BE2C (cell line): ENCODE measurements at regions not wholly inside any gene's neighbourhood (a gene's known extent, or its start where the extent isn't known, plus 50 kb on each side); places are given as distances from the start of the nearest gene placed in this dataset.

Experiments
- DNase-seq: peaks from one replicate; pipeline ENCODE4 v3.0.0-alpha.2; 2020
- H3K27me3 ChIP-seq: fragments of 250-450 bp; sonication (Bioruptor Pico); 2 replicates; pipeline ENCODE4 v1.5.1; 2020; ENCODE audit warnings: mild to moderate bottlenecking
- H3K36me3 ChIP-seq: fragments of 250-450 bp; sonication (Bioruptor Pico); 2 replicates; pipeline ENCODE4 v1.5.1; 2020; ENCODE audit warnings: mild to moderate bottlenecking
- H3K4me1 ChIP-seq: fragments of 250-450 bp; sonication (Bioruptor Pico); 2 replicates; pipeline ENCODE4 v1.5.1; 2020
- H3K4me3 ChIP-seq: 2 replicates; pipeline ENCODE4 v1.5.1; 2011; ENCODE audit warnings: low read depth, low read length
- H3K9me3 ChIP-seq: fragments of 250-450 bp; sonication (Bioruptor Pico); 2 replicates; pipeline ENCODE4 v1.5.1; 2020
- CTCF ChIP-seq: IDR thresholded peaks from 2 replicates; pipeline ENCODE4 v1.5.1; 2012; ENCODE audit warnings: mild to moderate bottlenecking, low read depth, low read length

- no peaks in the 10 kb centered on the region for H3K36me3 ChIP-seq
- H3K27me3 ChIP-seq, result no peaks in the 10 kb centered on the region
- no peaks in the 10 kb centered on the region for H3K4me1 ChIP-seq
- DNase-seq, result no peak
- TF ChIP-seq CTCF, result no peak
- H3K9me3 ChIP-seq, result no peaks in the 10 kb centered on the region
- no peak overlapping the region for H3K4me3 ChIP-seq
These were observed 113.7 kb downstream of the TNFAIP3 start for GRCh38 chr6:137980777-137981176.

- Histone ChIP-seq H3K27me3 (no peaks in the 10 kb centered on the region), H3K4me1 (no peaks in the 10 kb centered on the region), H3K9me3 (no peaks in the 10 kb centered on the region), H3K4me3 (no peak overlapping the region), H3K36me3 (no peaks in the 10 kb centered on the region)
- no peak for TF ChIP-seq CTCF
- DNase-seq, result no peak
These were observed 114.7 kb downstream of the TNFAIP3 start for GRCh38 chr6:137981758-137982157.

- Histone ChIP-seq H3K27me3 (no peaks in the 10 kb centered on the region), H3K9me3 (no peaks in the 10 kb centered on the region), H3K36me3 (no peaks in the 10 kb centered on the region), H3K4me1 (no peaks in the 10 kb centered on the region), H3K4me3 (no peak overlapping the region)
- DNase-seq, result no peak
- no peak for TF ChIP-seq CTCF
These were observed 115.5 kb downstream of the TNFAIP3 start for GRCh38 chr6:137982418-137983189.

GRCh38 chr6:137983269-137983668, 116.2 kb downstream of the TNFAIP3 start:
- H3K4me1 ChIP-seq, result no peaks in the 10 kb centered on the region
- H3K27me3 ChIP-seq, result no peaks in the 10 kb centered on the region
- H3K9me3 ChIP-seq, result no peaks in the 10 kb centered on the region
- no peak overlapping the region for H3K4me3 ChIP-seq
- DNase-seq, result no peak
- no peak for TF ChIP-seq CTCF
- H3K36me3 ChIP-seq, result no peaks in the 10 kb centered on the region

- Histone ChIP-seq H3K4me3 (no peak overlapping the region), H3K27me3 (no peaks in the 10 kb centered on the region), H3K4me1 (no peaks in the 10 kb centered on the region), H3K36me3 (no peaks in the 10 kb centered on the region), H3K9me3 (no peaks in the 10 kb centered on the region)
- no peak for DNase-seq
- TF ChIP-seq CTCF, result no peak
These were observed 117.6 kb downstream of the PERP start for GRCh38 chr6:137989664-137990063.

GRCh38 chr6:137995371-137995770, 111.8 kb downstream of the PERP start:
- Histone ChIP-seq H3K4me3 (no peak overlapping the region), H3K9me3 (no peaks in the 10 kb centered on the region), H3K36me3 (no peaks in the 10 kb centered on the region), H3K4me1 (no peaks in the 10 kb centered on the region), H3K27me3 (no peaks in the 10 kb centered on the region)
- TF ChIP-seq CTCF, result no peak
- DNase-seq, result no peak
